Endothelial cell of hepatic sinusoid (primary cell): ENCODE measurements at regions not wholly inside any gene's neighbourhood (a gene's known extent, or its start where the extent isn't known, plus 50 kb on each side); places are given as distances from the start of the nearest gene placed in this dataset.
"Not testable (repeated sequence)": the region's sequence is repeated elsewhere in the genome, so short reads cannot be mapped to it uniquely, and the experiment has no call there.

Experiments used
- in situ Hi-C: cut with HindIII; loops from 2 replicates; pipeline ENCODE4 v1.10.0; 2017; ENCODE audit warnings: low sequenced_read_pairs

GRCh38 chr16:75836347-75837010, 110.2 kb upstream of the CPHXL start:
- in situ Hi-C loops = no loop called here

DNA sequence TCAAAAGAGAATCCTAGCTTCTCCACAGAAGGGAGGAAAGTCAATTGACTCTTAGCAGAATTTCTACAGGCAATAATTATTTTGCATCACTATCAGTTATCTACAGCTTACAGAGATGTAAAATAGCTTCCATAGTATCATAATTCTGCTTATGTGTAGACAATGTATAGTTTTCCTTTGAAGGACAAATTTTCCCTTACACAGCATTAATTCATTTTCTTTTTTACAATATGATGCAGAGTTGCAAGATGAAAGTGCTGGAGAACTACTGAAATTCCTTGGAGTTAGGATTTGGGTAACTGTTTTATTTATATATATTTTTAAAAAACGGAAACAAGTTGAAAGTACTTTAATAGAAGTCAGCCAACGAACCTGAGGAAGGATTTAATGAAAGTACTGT, 111.0 kb upstream of the CPHXL start:
- in situ Hi-C loops = no loop called here

DNA sequence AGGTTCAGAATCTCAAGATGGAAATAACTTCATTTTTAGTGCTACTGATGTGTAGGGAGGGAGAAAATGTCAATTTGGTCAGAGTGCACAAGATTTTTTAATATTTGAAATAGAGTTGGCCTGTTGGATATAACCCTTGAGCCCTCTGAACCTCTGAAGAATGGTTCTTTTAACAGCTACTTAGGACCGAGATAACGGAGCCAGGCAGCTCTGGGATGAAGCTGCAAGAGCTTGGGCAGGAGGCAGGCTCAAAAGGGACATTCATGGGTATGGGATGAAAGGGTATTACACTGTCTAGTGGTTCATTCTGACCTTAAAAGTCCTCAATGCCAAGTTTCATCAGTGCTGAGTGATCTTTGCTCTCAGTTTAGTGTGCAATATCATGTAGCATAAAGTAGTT, 111.4 kb upstream of the CPHXL start:
- in situ Hi-C loops = no loop called here

DNA sequence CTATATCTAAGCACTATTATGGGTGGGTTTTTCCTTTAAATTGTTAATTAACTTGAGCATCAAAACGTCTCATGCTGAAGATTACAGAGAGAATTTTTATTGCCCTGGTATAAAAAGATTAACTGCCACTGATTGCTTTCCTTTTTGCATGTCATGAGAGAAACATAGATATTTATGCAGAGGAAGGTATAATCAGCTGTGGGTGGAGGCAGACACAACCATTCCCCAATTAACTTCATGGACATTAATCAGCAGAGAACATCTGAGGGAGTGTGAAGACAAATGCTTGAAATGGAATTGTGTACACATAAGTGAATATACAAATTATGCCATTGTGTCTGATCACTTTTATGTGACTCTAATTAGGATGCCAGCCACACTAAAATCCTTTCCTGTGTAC, 115.2 kb upstream of the CPHXL start:
- in situ Hi-C loops = no loop called here

DNA sequence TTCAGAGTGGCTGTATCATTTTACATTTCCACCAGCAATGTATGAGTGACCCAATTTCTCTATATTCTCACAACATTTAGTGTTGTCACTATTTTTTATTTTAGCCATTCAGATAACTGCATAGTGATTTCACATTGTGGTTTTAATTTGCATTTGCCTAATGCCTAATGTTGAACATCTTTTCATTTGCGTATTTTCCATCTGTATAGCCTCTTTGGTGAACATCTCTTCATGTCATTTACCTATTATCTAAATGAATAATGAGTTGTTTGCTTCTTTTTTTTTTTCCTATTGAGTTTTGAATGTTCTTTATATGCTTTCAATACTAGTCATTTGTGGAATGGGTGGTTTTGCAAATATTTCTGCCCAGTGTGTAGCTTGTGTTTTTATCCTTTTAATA, 120.9 kb upstream of the CPHXL start:
- in situ Hi-C loops = no loop called here

DNA sequence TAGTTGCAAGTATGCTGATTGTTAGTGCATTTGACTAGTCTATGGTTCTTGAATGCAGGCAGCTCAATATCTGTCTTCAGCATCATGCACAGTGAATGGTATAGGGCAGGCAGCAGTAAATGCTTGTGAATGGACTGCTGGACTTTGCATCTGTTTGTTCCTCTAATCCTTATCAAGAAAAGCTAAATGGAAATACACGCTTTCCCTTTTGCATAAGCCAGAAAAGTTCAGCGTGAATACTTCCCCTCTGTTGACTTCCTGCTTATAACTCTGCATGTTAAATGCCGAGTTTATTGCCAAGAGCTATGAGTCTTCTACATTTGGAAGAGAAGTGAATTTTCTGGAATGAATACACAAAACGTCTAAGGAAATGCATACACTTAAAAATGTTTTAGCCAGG, 127.9 kb upstream of the CPHXL start:
- in situ Hi-C loops = no loop called here

DNA sequence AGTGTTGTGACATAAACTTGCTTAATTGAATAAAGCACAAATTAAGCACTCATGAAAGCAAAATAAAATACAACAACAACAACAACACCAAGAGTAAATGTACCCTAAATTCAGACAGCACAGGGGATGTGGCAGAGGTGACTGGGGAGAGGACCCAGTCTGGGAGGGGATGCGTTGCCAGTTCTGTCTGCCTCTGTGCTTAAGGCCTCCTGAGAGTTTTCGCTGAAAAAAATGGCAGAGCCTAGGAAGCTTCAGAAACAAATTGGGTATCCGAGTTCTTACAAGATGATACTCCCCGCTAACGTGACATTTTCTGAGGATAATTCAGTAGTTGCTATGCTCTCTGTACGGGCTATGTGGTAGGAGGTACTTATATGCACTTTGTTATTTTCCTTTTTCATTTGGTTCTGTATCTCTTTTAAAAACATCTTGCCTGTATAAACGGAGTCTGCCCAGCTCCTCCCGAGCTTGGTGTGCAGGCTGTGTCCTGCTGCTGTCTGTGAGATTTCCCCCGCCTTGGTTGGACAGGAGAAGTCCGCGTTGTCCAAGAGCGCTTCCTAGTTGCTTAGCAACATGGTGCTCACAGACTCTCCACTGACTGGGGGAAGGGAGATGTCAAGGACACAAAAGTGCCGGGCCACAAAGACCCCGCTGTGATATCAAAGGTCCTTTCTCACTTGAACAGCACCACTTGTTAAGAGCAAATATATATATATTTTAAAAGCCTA, 134.2 kb upstream of the CPHXL start:
- in situ Hi-C loops = no loop called here

- in situ Hi-C loops = no loop called here
Observed at GRCh38 chr16:75861311-75862097, 135.2 kb upstream of the CPHXL start.

DNA sequence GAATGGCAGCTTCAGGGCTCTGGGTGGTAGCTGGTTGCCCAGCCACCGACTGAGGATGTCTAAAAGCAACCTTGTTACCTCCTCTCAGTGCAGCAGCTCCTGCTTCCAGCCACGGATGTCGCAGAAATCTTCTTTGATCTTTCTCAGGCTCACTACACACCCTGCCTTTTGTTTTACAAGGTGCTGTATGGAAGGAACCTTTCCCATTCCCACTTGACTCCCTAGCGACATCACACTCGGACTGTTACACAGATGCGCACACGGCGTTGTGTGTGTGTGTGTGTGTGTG, 135.8 kb upstream of the CPHXL start:
- in situ Hi-C loops = no loop called here

DNA sequence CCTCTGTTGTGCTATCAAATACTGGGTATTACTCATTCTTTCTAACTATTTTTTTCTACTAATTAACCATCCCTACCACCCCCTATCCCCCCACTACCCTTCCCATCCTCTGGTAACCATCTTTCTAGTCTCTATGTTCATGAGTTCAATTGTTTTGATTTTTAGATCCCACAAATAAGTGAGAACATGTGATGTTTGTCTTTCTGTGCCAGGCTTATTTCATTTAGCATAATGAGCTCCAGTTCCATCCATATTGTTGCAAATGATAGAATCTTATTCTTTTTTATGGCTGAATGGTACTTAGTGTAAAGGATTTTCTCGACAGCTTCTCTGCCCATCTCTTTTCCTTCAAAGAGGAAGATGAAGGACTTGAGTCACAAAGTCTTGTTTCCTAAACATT, 138.0 kb upstream of the CPHXL start:
- in situ Hi-C loops = no loop called here

- in situ Hi-C loops = no loop called here
Observed at GRCh38 chr16:75865736-75866135, 139.4 kb upstream of the CPHXL start.

DNA sequence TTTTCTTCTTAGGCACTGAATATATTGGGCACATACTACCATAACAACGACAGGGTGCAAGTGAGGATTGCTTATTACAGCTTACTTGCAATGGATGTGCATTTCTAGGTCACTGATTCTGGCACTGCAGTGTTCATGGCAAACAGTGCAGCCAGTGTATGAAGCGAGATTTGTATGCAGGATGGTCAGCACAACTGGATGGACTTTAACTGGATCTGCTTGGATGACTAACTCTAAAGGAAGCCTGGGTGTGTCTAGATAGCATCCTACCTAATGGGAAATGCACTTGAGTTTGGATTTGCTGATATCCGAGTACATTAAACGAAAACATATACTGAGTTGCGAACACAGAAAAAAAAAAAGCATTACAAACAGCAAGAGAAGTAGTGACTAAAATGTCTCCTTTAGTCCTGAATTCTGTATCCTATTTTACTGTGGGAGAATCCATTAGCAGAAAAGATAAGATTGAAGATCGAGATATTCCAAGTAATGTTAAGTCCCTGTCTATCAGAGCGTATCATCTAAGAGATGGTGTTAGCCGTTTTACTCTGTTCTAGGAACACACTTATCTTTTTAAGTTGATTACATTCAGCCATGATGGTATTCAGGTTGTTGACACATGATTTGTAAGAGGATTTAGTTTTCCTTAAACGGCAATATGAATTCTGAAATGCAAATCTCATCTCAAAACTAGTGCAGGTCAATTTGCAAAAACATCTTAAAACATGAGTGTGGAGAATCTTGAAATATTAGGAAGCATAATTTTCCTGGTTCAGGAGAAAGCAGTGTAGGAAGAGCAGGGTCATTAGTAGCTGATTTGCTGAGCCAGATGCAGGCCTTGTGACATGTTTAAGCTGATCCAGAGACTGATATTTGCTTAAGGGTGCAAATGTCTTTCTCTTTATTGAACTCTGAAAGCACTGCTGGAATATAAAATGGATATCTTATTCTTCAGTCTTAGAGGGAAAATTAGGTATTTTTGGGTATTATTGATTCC, 142.6 kb upstream of the CPHXL start:
- in situ Hi-C loops = no loop called here

- in situ Hi-C loops = not testable (repeated sequence)
Observed at GRCh38 chr16:75881280-75881679, 155.0 kb upstream of the CPHXL start.

- in situ Hi-C loops = no loop called here
Observed at GRCh38 chr16:75899163-75899562, 172.9 kb upstream of the CPHXL start.

- in situ Hi-C loops = no loop called here
Observed at GRCh38 chr16:75908331-75909117, 182.2 kb upstream of the CPHXL start.

GRCh38 chr16:75909746-75910145, 183.5 kb upstream of the CPHXL start:
- in situ Hi-C loops = no loop called here

DNA sequence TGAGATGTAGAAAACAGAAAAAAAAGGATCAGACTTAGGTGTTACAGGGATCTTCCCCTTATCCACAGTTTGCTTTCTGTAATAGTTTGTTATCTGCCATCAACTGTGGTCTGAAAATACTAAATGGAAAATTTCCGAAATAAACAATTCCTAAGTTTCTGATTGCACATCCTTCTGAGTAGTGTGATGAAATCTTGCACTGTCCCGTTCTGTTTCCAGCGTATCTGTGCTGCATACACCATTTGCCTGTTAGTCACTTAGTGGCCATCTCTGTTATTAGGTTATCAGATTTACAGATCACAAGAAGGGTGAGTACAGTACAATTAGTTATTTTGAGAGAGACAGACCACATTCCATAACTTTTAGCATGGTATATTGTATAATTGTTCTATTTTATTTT, 185.6 kb upstream of the CPHXL start:
- in situ Hi-C loops = no loop called here

DNA sequence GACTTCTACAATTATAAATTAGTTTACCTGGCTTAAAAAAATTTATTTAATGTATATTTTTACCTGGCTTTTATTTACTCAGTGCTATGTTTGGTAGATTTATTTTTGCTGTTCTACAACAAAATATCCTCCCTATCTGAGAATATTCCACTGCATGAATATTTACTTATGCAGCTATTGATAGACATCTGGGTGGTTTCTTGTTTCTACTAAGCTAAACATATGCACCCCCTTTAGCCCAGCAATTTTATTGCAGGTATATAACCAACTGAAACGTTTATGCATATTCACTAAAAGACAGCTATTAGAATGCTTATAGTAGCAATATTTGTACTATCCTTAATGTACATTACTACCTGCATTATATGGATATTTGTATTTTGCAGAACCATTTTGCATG, 187.7 kb upstream of the CPHXL start:
- in situ Hi-C loops = no loop called here

- in situ Hi-C loops = no loop called here
Observed at GRCh38 chr16:75916451-75916850, 190.2 kb upstream of the CPHXL start.

GRCh38 chr16:75918109-75918508, 191.8 kb upstream of the CPHXL start:
- in situ Hi-C loops = no loop called here
